GM12878 (cell line): ENCODE measurements at regions not wholly inside any gene's neighbourhood (a gene's known extent, or its start where the extent isn't known, plus 50 kb on each side); places are given as distances from the start of the nearest gene placed in this dataset.

ENCODE experiments used
- BHLHE40 ChIP-seq, 2 experiments: fragments of 450-650 bp in 1 of 2; IDR thresholded peaks; 2 replicates each; pipeline ENCODE4 v1.6.1; 2011 to 2017; ENCODE audit warnings: low read depth in 2 of 2, borderline replicate concordance in 1 of 2, improper control_type of control experiment in 1 of 2, low read length in 1 of 2, mild to moderate bottlenecking in 1 of 2
- CEBPB ChIP-seq, 2 experiments: fragments of 150-350 bp in 1 of 2; IDR thresholded peaks; 2 replicates each; pipeline ENCODE4 v1.6.1; 2012 to 2014; ENCODE audit warnings: low read depth in 2 of 2, low read length in 2 of 2, borderline replicate concordance in 1 of 2, inconsistent platforms in 1 of 2
- CHD4 ChIP-seq: fragments of 200-600 bp; sonication (generic); IDR thresholded peaks from 2 replicates; pipeline ENCODE4 v1.6.1; 2016; ENCODE audit warnings: mild to moderate bottlenecking
- CREM ChIP-seq: IDR thresholded peaks from 2 replicates; pipeline ENCODE4 v1.6.1; 2014; ENCODE audit warnings: antibody characterized with exemption, low read depth
- ELK1 ChIP-seq: IDR thresholded peaks from 2 replicates; pipeline ENCODE4 v1.6.1; 2012; ENCODE audit warnings: low read depth, low read length, improper control_type of control experiment
- NR2C2 ChIP-seq: IDR thresholded peaks from 2 replicates; pipeline ENCODE4 v1.6.1; 2011; ENCODE audit warnings: borderline replicate concordance, low read depth; ENCODE audit not compliant: control insufficient read depth, insufficient read length
- RFX5 ChIP-seq: IDR thresholded peaks from 2 replicates; pipeline ENCODE4 v1.6.1; 2011; ENCODE audit warnings: low read depth, low read length, improper control_type of control experiment
- SP1 ChIP-seq: IDR thresholded peaks from one replicate; pipeline ENCODE4 v1.6.1; 2011; ENCODE audit warnings: low read depth, low read length

- TF ChIP-seq NR2C2 (no peak), ELK1 (no peak), RFX5 (no peak), SP1 (no peak), BHLHE40 (IDR thresholded peaks at IDR 0.05; ENCODE audit: borderline replicate concordance in 1 of 2, low read depth in 2 of 2, low read length in 1 of 2) (no peak), CEBPB (IDR thresholded peaks at IDR 0.05; ENCODE audit: borderline replicate concordance in 1 of 2, low read depth in 2 of 2, low read length in 2 of 2) (no peak), CREM (no peak), CHD4 (no peak)
Measured at GRCh38 chr15:69729167-69729748, 276.6 kb downstream of the RPLP1 start.
